GM12875 (cell line): ENCODE measurements at regions not wholly inside any gene's neighbourhood (a gene's known extent, or its start where the extent isn't known, plus 50 kb on each side); places are given as distances from the start of the nearest gene placed in this dataset.

Experiments
- H3K4me3 ChIP-seq: one replicate; pipeline ENCODE4 v1.5.1; 2011; ENCODE audit warnings: low read depth, low read length, control low read depth
- CTCF ChIP-seq: IDR thresholded peaks from 2 replicates; pipeline ENCODE4 v1.5.1; 2011; ENCODE audit warnings: low read depth, mild to moderate bottlenecking, control low read depth, inconsistent platforms, low read length, moderate library complexity, borderline replicate concordance; ENCODE audit not compliant: insufficient read depth

- H3K4me3 ChIP-seq = no peak overlapping the region
- TF ChIP-seq CTCF = no peak
Measured at GRCh38 chr12:19021240-19021639, 108.3 kb upstream of the PLEKHA5 start.

- no peak for TF ChIP-seq CTCF
Measured at GRCh38 chr12:19021646-19022045, 107.9 kb upstream of the PLEKHA5 start.

GRCh38 chr12:19025582-19025981 lies 104.0 kb upstream of the PLEKHA5 start:
- no peak for TF ChIP-seq CTCF
- H3K4me3 ChIP-seq = no peak overlapping the region

More at GRCh38 chr12:19021646-19022045, 107.9 kb upstream of the PLEKHA5 start:
- H3K4me3 ChIP-seq = no peak overlapping the region

- TF ChIP-seq CTCF = no peak
- H3K4me3 ChIP-seq = no peak overlapping the region
Measured at GRCh38 chr12:19026034-19026433, 103.5 kb upstream of the PLEKHA5 start.

GRCh38 chr12:19026614-19027488 lies 102.7 kb upstream of the PLEKHA5 start:
- no peak overlapping the region for H3K4me3 ChIP-seq
- no peak for TF ChIP-seq CTCF

- no peak overlapping the region for H3K4me3 ChIP-seq
- no peak for TF ChIP-seq CTCF
Measured at GRCh38 chr12:19030180-19030579, 99.4 kb upstream of the PLEKHA5 start.

GRCh38 chr12:19030603-19031002 lies 98.9 kb upstream of the PLEKHA5 start:
- no peak for TF ChIP-seq CTCF
- H3K4me3 ChIP-seq = no peak overlapping the region
